ENCODE measurements at regions not wholly inside any gene's neighbourhood (a gene's known extent, or its start where the extent isn't known, plus 50 kb on each side); places are given as distances from the start of the nearest gene placed in this dataset.
"Not testable (repeated sequence)": the region's sequence is repeated elsewhere in the genome, so short reads cannot be mapped to it uniquely, and the experiment has no call there.

DNA sequence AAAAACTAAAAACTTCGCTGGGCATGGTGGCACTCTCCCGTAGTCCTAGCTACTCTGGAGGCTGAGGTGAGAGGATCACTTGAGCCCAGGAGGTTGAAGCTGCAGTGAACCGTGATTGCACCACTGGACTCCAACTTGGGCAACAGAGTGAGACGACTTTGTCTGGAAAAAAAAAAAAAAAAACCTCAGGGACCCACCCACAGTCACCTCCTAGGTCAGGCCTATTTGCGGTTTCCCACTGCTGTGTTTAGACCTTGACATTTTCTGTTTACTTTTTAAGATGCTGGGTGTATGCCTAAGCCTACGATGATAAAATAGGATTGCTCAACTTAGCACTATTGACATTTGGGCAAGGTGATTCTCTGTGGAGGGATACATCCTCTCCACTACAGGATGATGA lies 197.4 kb upstream of the TBL1X start:
- no peak for DNase-seq (ENCODE audit: low spot score)

DNA sequence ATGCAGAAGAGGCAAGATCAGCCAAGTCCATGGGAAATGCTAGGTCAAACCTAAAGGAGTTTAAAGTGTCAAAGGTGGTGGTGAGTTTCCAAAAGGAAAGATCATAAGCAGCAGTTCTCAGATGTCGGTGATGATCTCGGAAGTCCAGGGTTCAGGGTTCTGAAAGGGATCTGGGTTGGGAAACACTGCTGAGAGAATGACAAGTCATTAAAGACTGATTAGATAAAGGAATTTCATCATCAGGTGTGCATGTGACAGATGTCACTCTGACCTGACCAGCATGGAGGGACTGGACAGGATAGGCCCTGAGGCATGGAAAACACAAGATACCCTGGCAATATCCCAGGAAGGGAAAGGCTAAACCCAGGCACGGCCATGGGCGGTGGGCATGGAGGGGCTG lies 195.7 kb upstream of the TBL1X start:
- no peak for DNase-seq (ENCODE audit: low spot score)

DNA sequence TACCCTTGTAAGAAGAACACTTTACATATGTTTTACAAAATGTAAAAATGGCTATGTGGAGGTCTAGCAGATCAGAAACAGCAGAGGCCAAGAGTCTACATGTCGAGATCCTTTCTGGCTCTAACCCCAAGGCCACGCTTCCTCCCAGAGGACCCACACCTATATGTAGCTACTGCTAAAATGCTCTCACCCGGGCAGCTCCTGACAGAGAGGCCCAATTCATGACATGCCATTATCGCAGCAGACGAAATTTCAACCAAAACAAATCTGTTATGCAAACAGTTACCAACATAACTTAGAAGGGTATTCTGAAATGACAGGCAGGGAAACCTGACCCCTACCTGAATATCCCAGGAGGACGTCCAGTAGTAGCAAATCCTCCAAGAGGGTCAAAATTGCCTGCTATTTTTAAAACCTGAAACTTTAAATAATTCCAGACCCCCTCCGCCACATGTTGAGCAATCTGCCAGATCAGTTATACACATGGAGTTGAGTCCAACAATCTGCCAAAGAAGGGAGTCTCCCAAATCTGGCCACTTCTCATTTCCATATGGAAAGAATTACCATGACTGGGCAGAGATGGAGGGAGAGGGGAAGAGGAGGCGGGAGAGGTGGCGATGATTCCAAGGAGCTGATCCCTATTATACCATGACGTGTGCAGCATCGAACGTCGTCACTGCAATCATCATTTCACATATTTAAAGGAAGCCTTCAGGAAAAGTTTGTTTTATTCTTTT lies 192.9 kb upstream of the TBL1X start:
- DNase-seq (ENCODE audit: low spot score): peak; percentile 32

DNA sequence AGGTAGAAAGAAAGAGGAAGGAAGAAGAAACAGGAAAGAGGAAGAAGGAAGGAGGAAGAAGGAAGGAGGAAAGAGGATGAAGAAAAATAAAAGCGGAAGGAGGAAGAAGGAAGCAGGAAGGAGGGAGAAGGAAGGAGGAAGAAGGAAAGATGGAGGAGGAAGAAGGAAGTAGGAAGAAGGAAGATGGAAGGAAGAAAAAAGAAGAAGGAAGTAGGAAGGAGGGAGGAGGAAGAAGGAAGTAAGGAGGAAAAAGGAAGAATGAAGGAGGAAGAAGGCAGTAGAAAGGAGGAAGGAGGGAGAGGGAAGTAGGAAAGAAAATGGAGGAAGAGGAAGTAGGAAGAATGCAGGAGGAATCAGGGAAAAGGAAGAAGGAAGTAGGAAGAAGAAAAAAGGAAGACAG lies 191.1 kb upstream of the TBL1X start:
- no peak for DNase-seq (ENCODE audit: low spot score)

DNA sequence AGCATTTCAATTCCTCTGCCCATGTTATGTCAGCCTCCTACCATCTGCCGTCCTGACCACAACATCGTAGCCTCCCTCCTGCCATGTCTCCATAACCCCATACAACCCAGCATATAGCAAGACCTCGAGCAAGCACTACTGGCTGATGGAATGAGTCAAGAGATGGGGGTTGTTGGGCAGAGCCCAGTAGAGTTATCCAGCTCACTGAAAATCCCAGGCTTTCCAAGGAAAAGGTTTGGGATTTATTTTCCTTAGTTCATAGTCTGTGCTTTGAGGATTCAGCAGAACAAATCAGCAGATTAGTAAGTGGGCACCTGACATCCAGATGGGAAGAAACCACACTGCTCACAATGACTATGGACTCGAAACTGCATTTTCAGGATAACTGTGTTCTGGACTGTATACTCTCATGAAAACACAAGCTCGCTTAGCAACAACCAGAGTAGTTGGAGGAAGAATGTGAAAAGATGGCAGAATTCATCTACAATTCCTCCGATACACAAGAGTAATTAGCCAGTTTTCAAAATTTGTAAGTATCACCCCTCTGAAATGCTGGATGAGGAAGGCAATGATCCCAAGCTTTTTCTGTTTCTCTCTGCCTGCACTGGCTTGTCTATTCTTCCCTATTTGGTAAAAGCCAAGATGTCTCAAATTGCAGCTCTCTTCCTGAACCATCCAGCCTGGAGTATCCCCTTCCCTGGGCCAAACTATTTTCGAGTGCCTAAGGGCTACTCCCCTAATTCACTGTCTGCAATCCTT lies 186.2 kb upstream of the TBL1X start:
- DNase-seq (ENCODE audit: low spot score): peak; percentile 22

DNA sequence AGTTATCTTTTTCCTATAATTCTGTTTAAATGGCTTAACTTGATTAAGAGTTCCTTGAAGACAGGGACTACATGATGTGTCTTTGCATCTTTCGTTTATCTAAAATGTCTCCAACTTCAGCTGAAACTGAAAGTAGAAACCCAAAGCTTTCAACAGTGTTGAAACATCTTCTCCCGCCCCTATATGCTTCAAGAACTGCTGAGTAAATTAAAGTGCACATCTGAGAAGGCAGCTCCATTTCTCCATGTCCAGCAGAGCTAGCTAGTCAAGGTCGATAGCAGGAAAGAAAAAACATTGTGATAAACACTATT lies 185.7 kb upstream of the TBL1X start:
- peak; percentile 64 for DNase-seq (ENCODE audit: low spot score)

DNA sequence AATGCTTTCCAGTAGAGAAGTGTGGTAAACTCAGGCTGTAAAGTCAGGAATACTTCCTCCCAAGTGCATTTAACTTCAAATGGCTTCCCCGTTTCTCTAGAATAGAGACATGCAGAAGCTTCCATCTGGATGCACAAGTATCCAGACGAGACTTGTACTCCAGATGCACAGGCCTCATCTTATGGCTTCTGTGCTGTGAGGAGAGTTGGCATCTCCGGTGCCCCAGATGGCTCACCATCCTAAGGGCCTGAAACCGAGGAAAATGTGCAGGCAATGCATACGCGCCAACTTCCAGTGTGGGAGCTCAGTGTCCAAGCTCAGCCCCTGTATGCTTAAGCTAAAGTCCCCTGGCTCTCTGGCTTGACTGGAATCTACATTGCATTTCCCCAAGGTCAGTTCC lies 184.0 kb upstream of the TBL1X start:
- DNase-seq (ENCODE audit: low spot score): no peak

DNA sequence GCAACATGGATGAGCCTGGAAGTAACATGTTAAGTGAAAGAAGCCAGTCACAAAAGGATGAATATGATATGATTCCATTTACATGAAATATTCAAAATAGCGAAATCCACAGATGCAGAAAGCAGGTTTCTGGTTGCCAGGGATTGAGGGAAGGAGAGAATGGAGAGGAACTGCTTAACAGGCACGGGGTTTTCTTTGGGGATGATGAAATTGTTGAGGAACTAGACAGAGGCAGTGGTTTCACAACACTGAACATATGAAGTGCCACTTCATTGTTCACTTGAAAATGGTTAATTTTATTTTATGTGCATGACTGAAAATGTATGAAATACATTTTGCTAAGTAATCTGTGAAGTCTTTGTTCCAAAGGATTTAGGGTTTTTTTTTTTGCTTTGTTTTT lies 182.5 kb upstream of the TBL1X start:
- no peak for DNase-seq (ENCODE audit: low spot score)

DNA sequence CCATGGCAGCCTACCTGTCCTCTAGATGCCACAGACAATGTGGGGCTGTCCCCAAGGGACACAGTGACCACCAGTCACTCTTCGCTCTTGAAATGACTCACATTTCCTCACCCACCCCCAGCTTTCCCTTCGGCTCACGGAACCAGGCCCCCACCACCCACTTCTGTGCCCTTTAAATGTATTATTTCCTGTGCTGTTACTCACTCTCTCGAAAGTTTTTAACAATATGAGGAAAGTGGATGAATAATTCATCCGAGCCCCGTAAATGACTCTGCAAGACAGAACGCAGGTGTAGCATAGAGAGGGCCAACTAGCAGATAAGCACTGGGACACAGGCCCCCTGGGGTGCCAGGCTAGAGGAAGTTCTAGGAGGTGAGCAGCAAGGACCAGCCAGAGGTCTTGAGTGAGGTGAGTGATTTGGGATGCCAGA lies 179.5 kb upstream of the TBL1X start:
- no peak for DNase-seq (ENCODE audit: low spot score)

DNA sequence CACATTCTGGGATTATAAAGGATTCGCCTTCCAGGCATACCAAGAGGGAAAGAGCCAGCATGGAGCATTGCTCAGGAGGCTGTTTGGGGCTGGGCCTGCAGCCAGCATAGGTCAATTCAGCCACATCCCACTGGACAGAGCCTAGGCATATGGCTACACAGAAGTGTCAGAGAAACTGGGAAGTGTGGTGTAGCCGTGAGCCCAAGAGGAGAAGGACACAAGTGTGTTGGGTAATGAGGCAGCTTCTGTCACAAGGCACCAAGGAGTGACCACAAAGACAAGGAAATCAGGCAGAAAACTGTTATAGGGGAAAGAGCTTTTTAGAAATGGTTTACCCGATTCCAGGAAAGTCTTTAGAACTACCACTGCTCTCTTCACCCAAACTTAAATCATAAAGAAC lies 178.6 kb upstream of the TBL1X start:
- DNase-seq (ENCODE audit: low spot score): no peak

DNA sequence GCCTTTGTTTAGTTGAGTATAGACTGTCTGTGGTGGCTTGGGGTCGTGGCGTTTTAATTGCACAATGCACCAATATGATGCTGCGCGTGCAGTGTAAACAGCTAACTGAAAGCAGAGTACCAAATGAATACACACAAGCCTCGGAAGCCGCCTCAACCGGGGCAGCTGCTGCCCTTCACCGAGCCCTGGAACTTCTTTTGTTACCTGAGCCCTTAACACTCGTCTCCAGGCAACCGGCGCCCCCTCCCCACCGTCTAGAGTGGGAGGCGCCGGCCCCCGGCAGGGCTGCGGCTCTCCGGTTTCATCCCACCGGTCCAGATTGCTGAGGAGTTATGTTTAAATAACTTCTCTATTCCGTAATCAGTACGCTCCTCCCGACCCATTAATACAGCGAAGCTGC lies 173.2 kb upstream of the TBL1X start:
- DNase-seq (ENCODE audit: low spot score): no peak

DNA sequence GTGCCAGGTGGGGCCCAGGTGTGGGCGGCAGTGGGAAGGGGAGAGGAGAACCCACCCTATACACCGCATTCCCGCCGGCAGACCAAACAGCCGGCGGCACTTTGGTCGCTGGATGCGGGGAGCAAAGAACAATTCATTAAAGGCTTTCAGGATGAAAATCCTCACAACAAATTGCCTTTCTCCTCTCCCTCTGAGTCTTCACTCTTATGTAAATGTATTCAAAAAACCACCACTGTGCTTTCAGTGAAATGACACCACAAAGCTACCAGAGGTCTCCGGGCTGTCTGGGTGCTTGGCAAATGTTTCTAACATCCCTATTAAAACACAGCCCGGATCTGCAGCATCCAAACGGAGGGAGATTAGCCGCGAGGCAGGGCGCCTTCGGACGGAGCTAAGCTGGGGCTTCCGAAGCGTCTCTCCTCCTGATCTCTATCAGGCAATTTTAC lies 171.8 kb upstream of the TBL1X start:
- no peak for DNase-seq (ENCODE audit: low spot score)

DNA sequence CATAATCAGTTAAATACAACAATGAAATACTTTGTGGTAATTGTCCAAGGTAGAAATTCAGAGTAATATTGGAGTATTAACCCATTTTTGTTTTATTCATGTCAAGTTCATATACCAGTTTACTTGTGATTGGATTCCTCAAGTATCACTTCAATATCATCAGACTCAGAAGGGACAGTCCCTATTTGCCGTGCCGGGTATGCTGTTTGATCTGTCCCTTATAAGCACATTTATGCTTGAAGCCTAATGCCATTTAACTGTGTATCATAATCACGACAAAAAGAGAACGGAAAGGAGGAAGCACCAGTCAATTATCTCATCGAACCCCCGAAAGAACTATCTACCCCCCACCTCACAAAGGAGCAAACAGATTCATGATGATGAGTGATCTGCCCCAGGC lies 171.0 kb upstream of the TBL1X start:
- DNase-seq (ENCODE audit: low spot score): no peak

DNA sequence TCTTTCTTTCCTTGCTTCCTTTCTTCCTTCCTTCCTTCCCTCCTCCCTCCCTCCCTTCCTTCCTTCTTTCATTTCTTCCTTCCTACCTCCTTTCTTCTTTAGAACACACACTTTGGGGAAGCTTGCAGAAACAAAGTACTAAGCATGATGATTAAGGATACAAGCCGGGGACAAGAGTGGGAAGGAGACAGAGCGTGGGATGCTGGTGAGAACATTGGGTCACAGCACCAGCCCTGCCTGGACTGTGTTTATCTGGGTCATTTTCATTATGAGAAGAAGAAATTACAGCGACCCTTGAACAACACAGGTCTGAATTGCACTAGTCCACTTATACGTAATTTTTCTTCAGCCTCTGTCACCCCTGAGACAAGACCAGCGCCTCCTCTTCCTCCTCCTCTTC lies 169.3 kb upstream of the TBL1X start:
- DNase-seq (ENCODE audit: low spot score): no peak

DNA sequence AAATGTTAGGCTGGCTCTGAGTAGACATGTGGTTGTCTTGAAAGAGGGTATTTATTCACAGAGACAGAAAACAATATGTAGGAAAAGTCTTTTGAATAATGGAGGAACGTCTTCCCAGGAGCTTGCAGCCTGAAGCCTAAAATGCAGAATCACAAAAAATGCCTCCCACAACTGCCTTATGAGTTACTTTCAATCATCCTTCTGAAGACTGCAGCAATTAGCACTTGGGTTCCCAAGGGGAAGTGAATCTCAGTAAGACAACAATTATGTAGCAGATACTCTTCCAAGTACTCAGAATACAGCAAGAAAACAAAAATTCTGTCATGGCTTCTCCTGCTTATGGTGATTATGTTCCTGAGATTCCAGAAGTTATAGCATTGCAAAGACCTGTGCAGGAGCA lies 166.6 kb upstream of the TBL1X start:
- no peak for DNase-seq (ENCODE audit: low spot score)

DNA sequence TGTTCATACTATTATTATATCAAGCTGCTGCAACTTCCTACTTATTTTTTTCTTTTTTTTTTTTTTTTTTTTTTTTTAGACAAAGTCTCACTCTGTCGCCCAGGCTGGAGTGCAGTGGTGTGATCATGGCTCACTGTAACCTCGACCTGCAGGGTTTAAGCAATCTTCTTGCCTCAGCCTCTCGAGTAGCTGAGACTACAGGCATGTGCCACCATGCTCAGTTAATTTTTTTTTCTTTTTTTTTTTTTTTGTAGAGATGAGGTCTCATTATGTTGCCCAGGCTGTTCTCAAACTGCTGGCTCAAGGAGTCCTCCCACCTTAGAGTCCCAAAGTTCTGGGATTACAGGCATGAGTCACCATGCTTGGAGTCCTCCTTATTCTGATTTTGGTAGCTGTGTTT lies 165.2 kb upstream of the TBL1X start:
- DNase-seq (ENCODE audit: low spot score): not testable (repeated sequence)

DNA sequence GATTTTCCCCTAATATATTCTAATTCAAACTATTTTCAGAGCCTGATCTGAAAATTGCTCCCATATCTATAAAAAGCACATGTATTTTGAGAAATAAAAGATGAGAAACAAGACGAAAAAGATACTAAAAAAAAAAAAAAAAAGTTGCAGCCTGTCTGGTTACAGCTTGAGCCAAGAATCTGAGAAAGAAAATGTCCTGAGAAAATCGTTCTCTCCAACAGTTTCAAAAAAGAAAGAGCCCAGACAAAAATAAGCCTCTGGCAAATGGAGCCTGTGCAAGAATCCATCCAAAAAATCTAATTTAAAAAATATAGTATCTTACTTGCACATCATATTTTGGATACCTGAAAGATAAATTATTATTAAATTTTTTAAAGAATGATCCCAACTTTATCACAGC lies 163.0 kb upstream of the TBL1X start:
- peak; percentile 37 for DNase-seq (ENCODE audit: low spot score)

DNA sequence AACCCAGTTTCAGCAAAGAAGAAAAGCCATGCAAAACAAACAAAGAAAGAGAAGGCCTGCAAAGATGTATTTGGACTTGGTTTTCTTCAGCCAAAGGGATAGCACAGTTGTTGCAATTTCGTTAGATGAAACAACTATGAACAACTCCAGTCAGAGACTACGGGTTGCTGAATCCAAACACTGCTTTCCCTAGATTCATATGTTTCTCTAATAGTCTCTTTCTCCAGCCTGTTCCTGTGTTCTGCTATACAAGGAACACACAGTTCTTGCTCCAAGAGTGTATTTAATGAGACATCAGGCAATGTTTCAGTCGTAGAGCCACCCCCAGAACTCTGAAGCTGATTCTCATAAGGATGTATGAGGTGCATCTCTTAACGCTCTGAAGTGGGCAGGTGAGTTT lies 162.5 kb upstream of the TBL1X start:
- no peak for DNase-seq (ENCODE audit: low spot score)

DNA sequence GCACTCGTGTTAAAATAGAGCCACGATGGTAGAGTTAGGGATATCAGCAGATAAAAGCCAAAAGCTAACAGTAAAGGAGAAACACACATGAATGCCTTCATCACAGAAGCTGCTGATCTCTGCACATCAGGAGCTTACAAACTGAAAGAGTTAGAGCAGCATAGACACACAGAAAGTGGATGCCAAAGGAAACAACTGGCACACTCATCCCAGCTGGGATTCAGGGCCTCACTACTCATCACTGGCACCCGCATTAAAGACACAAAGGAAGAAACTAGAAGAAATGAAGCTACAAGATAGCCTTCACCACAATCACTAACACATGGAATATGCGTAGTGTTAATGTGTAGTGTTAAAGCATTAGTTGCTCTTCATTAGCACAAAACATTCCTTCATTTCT lies 156.4 kb upstream of the TBL1X start:
- DNase-seq (ENCODE audit: low spot score): no peak

DNA sequence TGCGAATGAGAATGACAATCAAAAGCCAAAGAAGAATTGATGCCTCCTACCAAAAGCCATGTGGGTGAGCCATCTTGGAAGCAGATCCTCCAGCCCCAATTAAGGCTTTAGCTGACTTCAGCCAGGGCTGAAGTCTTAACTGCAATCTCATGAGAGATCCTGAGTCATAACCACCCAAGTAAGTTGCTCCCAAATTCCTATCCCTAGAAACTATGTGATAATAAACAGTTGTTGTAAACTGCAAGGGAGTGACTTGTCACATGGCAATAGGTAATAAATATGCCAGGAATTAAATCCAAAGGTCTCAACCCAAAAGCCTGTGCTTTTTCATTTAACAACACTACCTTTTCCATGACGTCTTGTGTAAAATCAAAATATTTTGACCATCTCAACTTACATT lies 154.2 kb upstream of the TBL1X start:
- no peak for DNase-seq (ENCODE audit: low spot score)

DNA sequence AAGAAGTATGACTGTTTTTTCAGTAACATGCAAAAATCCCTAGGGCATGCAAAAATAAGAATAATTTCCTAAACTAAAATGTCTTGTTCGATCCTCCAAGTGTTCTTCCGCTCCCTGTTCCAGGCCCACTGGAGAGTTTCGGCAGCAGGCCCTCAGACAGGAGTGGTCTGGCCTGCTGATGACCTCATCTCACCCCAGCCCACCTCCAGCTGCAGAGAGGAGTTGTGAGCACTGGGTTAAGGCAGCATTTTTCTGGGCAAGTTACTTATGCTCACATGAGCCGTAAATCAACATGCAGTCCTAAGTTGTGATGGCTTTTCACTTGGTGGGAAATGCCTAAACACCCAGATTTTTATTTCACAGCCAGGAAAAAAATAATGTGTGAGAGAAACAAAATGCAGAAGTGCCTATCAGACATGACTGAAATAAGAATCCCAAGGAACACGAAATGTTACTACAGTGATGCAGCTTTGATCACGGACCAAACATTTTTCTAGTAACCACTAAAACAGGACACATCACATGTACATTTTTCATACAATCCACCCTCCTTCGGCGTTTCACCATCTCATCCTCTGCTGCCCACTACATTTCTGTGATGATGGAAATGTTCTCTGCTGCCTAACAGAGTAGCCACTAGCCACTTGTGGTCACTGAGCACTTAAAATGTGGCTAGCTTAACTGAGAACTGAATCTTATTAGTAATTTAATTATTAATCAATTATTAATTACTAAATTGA lies 153.3 kb upstream of the TBL1X start:
- DNase-seq (ENCODE audit: low spot score): no peak

DNA sequence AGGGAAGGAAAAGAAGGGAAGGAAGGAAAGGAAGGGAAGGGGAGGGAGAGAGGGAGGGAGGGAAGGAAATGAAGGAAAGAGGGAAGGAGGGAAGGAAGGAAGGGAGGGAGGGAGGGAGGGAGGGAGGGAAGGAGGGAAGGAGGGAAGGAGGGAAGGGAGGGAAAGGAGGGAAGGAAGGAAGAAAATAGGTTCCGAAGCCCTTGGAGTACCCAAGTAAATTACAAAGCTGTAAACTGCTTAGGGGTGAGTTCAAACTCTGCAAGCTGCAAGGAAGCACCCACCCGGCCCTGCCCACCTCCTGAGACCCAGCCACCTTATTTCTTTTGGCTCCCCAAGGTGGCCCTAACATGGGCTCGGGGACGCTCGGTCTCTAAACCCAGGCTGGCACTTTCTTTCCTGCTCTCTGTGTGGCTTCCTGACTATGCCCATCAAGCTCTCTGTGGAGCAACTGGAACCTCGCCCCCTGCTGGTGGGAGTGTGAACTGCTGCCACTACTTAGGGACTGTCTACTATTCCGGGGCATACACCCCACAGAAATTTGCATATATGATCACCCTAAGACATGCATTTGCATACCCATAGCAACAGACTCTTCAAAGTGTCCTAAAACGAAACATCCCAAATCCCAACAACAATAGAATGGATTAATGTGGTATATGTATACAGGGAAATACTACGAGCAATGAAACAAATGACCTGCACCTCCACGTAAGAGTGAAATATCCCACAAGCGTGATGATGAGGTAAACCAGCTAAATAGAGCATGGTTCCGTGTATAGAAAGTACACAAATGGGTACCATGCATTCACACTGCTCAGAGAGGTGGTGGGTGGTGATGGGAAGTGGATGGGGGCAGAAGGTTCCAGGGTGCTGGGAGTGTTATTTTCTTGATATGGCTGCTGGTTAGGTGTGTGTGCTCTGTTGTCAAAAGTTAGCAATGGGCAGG lies 151.7 kb upstream of the TBL1X start:
- DNase-seq (ENCODE audit: low spot score): no peak

Data from umbilical cord (tissue), 1 donor.